GM19023 (cell line): ENCODE measurements at regions not wholly inside any gene's neighbourhood (a gene's known extent, or its start where the extent isn't known, plus 50 kb on each side); places are given as distances from the start of the nearest gene placed in this dataset.
"Not testable (repeated sequence)": the region's sequence is repeated elsewhere in the genome, so short reads cannot be mapped to it uniquely, and the experiment has no call there.

Experiments
- ATAC-seq: cut with Tn5 transposase; IDR thresholded peaks from one replicate; pipeline ENCODE4 v1.9.1; 2021; ENCODE audit warnings: mild to moderate bottlenecking, moderate library complexity; ENCODE audit not compliant: unreplicated experiment

DNA sequence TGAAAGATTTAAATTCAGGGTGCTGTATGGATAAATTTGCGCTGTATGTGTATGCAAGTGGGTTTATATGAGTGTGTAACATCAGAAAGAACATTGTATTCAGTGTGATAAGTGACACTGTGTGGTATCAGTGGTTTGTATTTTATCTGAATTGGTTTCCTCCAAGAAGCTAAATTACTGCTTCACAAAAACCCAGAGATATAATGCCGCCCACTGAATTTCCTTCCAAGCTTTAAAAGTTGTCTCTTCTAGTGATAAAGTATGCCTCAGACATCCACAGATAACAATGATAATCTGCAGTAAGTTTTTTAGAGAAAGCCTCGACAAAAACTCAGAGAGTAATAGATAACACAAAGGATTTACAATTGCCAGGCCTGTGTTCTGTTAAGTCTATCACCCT is 710.6 kb upstream of the HS3ST1 start:
- ATAC-seq, result no peak

DNA sequence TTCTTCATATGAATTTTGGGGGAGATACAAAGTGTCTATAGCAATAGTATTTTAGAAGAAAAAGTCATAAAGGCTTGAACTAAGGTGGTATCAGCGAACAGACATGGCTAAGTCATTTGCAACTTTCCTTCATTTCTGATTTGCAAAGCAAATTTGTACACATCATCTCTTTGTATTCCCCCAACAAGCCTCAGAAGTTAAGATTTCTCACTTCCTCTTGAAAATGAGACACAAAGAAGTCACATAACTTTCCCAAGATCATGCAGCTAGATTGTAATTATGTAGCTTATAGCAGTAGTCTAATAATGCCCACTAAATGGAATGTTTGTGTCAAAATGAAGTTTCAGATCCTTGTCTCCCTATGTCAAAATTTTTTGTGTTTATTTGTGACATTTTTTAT is 709.8 kb upstream of the HS3ST1 start:
- no peak for ATAC-seq

DNA sequence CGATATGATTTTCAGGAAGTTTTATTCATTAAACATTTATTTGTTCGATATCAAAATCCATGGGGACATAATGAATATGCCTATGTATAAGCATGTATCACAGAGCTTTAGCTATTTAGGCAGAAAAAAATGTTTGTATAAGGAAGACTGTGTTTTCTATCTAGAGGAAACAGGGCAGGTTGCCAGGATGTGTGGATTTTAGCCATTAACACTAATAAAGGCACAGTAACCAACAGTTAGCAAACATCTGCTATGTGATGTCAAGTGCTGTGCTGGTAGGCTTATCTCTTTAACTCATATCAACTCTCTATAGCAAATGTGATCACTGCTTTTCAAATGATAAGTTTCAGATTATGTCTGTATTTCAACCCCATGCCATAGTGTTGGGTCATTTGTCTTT is 708.9 kb upstream of the HS3ST1 start:
- no peak for ATAC-seq

DNA sequence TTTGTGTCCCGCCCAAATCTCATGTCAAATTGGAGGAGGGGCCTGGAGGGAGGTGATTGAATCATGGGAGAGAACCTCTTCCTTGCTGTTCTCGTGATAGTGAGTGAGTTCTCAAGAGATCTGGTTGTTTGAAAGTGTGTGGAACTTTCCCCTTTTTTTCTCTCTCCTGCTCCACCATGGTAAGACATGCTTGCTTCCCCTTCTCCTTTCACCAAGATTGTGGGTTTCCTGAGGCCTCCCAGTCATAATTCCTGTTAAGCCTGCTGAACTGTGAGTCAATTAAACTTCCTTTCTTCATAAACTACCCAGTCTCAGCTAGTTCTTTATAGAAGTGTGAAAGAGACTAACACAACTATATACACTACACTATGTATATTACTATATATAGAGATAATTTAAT is 697.8 kb upstream of the HS3ST1 start:
- no peak for ATAC-seq

DNA sequence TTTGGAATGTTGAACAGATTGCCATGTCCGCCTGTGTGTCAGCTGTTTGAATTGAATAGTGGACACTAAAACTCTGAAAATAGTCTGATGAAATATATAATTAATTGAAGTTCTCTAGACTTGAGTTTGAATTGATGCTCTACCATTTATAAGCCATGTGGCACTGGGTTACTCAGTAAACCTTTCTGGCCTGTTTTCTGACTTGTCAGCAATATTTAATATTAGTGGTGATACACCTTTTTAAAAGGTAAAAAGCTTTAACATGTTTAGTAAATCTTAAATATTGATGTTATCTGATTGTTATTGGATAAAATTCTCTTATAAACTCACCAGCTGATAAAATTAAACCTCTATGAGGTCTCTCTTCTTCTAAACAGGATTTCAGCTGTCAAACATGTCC is 695.4 kb upstream of the HS3ST1 start:
- ATAC-seq, result no peak

DNA sequence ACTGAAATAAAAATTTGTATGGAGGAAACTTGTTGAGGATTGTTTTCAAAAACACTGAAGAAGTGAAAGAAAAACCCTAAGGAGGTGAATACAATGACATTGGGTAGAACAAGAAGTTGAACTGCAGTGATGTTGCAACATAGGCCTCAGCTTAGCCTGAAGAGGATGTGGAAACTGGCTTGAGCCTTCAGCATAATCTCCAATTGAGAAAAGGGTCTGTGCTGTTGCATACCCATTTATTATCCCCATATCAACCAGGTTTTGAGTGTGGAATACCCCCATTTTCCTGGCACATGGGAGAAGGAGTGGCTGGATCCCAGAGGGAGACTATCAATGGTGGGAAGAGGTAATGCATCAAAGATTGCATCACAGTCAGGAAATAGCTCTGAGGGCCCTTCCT is 695.0 kb upstream of the HS3ST1 start:
- no peak for ATAC-seq

DNA sequence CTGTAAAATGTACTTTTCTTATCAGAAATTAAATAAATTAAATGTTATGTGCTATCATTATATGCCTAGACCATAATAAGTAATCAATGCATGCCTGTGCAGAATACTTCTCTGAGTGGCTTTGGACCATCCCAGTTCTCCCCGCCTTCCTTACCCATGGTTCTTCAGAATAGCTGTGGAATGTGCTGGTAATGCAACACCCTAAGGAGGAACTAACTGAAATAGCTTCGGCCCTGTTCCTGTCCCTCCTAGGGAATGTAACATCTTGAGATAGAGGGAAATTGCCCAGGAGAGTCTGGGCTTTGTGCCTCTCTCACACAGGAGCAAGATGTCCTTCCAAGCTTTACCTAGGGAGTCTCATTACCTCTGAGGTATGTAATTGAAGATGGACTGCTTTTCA is 693.6 kb upstream of the HS3ST1 start:
- no peak for ATAC-seq

DNA sequence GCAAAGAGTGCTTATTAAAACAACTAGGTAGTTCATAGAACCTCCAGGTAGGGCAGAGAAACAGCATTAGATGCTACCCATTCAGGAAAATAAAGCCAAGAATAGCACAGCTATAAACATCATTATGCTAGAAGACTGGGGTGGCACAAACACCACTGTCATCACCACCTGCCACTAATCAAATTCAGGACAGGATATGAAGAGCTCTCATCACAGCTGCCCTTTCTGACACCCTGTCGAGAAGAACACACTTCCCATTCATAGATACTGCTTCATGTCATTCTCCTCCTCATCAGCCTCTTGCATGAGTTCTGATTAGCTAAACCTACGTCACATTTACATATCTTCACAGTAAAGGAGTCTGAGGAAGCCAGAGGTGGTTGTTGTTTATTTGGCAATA is 692.3 kb upstream of the HS3ST1 start:
- ATAC-seq, result no peak

DNA sequence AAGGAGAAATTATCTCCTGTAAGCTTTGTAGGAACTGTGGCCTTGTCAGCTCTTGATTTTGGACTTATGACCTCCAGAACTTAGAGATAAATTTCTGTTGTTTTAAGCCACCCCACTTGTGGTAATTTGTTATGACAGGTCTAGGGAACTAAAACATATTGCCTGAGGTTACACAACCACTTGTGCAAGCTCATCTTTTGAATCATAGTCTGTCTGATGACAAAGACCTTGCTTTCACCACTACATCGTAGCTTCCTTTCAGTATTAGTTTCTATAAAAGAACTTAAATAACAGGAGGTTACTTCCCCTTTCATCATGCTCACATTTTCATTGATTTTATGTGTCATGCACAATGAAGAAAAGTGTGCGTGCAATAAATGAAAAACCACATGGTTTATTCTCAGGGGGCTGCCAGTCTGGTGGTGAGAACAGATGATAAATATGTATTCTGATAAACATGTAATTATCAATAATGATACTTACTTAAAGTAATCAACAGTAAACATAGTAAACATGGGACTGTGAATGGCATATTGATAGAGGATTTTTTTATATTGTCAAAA is 690.0 kb upstream of the HS3ST1 start:
- ATAC-seq, result peak; percentile 74

DNA sequence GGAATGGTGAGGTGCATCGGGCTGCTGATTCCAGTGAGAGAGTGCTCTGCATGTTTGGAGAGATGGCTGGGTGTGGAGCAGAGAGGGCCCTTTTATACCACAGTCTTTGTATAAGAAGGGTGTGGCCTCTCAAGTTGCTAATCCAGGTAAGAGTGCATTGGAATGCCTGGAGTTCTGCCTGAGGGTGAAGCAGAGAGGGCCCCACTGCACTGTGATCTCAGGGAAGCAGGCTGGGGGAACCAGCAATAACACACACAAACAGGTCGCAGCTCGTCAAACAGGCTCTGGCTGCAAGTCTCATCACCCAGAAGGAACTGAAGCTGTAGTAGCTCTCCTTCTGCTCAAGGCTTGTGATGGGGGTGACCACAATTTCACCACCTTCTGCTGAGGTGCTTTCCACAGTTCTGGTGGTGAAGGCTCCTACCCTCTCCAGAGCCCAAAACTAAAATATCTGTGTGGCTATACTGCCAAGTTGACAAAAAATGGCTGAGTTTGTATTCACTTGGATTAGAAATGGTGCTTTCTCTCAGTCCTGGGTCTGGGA is 687.4 kb upstream of the HS3ST1 start:
- no peak for ATAC-seq

DNA sequence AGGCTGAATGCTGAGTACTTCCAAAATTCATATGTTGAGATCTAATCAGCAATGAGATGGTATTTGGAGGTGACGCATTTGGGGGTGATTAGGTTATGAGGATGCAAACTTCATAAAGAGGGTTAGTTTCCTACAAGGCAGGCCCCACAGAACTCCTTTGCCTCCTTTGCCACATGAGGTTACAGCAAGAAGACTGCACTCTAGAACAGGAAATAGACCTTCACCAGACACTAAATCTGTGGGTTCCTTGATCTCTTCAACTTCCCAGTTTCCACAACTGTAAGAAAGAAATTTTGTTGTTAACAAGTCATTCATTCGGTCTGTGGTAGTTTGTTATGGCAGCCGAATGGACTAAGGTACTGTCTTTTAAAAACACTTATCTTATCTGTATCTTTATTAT is 681.9 kb upstream of the HS3ST1 start:
- ATAC-seq, result no peak

DNA sequence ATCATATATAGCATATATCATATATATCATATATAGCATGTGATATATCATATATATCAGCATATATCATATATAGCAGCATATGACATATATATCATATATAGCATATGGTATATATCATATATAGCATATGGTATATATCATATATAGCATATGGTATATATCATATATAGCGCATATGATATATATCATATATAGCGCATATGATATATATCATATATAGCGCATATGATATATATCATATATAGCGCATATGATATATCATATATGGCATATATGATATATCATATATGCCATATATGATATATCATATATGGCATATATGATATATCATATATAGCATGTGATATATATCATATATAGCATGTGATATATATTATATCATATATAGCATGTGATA is 680.4 kb upstream of the HS3ST1 start:
- not testable (repeated sequence) for ATAC-seq

DNA sequence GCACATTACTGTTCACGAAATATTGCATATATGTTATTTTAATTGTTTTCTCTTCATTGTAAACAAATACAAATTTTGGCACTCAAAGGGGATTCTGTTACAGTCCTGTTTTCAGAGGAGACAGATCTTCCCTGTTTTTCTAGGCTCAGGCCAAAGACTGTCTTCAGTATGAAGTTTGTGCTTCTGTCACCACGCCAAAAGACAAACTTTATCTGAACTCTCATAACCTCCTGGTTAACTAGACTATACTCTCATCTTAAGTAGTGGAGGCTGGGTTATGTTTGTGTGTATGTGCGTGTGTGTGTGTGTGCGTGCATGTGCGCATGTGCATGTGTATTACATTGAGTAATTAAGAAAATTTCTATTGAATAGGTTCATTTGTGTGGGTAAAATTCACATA is 676.8 kb upstream of the HS3ST1 start:
- ATAC-seq, result no peak

DNA sequence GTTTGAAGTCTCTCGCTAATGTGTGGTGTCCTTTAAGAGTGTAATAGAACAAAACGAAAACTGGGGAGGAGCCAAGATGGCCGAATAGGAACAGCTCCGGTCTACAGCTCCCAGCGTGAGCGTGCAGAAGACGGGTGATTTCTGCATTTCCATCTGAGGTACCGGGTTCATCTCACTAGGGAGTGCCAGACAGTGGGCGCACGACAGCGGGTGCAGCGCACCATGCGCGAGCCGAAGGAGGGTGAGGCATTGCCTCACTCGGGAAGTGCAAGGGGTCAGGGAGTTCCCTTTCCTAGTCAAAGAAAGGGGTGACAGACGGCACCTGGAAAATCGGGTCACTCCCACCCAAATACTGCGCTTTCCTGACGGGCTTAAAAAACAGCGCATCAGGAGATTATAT is 661.2 kb upstream of the HS3ST1 start:
- ATAC-seq, result not testable (repeated sequence)

DNA sequence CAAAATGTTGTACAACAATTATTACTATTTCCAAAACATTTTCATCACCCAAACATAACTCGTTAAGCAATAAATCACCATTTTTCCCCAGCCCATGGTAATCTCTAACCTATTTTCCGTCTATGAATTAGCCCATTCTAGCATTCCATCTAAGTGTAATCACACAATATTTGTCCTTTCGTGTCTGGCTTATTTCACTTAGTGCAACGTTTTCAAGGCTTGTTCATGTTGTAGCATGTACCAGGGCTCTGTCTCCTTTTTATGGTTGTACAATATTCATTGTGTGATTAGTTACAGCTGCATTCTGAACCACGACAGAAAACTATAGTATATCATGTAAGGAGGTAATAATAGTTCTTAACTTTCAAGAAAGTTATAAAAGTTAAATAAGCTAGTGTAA is 656.0 kb upstream of the HS3ST1 start:
- ATAC-seq, result no peak

DNA sequence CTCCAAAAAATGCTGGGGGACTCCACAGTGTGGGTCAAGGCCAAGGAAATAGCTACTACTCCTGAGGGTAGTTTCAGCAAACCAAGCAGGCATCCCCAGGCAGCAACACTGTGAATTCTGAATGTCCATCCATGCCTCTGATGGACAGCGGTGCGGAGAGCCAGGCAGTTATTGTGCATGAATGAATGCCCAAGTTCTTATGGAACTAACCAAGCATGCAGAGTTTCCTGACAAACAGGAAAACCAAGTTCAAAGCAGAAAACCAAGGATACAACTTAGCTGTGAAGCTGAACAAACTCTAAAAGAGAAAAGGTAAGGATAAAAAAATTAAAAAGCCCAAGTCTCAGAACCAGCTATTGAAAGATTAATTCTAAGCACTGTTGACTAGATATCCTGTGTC is 642.6 kb upstream of the HS3ST1 start:
- no peak for ATAC-seq

DNA sequence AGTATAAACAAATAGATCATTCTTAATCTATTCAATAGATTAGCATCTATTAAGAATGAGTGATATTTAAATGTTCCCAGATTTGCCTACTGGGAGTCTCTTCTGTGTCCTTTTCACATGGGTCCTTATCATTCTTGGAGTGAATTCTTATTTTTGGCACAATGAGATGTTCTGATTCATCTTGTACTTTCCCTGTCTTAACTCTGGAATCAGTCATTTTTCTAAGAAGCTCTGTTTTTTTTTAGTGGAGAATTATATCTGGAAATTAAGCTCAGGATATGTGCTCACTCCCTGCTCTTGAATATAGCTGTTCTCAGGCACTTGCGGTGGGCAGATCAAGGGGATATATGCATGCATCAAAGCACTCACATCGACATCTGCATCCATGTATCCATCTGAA is 625.3 kb upstream of the HS3ST1 start:
- ATAC-seq, result no peak

DNA sequence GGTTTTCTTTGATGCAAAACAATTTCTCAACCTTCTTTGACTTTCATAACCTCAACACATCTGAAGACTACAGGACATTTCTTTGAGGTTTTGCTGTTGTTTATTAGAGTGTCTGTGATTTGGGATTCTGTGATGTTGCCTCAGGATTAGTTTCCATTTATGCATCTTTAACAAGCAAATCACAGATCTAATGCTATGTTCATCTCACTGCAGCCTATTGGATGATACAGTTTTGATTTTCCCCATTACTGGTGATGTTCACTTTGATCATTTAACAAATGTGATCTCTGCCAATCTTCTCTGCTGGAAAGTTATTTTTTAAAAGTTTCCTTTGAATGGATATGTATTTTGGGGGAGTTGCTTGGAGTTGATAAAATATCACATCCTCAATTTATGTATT is 624.9 kb upstream of the HS3ST1 start:
- ATAC-seq, result no peak

DNA sequence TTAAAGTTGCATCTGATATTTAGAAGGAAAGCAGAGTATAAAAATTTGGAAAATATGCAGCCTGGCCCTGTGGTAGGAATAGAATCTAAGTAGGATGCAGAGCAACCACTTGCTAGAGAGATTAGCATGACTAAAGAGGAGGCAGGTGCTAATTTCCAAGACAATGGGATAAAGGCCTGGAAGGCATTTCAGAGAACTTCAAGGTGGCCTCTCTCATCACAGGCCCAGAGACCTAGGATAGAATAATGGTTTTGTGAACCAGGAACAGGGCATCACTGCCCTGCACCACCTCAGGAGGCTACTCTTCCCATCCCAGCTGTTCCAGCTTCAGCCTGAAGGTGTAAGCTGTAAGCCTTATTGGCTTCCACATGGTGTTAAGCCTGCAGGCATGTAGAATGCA is 621.7 kb upstream of the HS3ST1 start:
- ATAC-seq, result no peak

DNA sequence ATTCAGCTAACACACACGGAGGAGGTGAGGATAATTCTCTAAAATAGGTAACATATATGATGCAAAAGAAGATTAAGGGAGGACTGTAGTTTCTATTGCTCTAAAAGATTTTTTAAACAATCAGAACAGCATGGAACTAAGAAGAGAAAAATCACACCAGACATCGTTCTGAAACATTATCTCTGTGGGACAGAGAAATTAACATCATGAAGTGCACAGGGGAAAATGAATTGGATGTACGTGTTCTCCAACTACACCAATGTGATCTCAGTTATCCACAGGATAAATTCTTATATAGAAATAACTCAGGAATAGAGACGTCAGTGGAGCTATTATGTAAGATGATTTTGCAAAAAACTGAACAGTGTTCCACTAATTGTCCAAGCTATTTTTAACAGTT is 614.1 kb upstream of the HS3ST1 start:
- ATAC-seq, result no peak

DNA sequence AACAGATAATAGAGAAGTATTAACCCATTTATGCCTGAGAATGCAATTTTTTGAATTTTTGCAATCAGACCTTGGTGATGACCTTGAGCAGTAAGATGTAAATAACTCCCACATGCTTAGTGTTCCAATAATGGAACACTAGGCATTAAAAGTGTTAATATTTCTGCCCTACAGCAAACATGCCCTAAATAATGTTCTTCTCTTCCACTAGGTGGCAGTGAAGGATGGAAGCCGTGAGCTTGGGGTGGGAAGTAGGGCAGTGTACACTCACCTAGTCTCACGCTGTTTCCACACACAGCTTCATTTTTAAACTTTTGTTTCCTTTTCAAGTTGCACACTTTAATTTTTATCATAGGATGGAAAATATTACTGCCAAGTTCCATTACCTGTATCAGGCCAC is 613.1 kb upstream of the HS3ST1 start:
- ATAC-seq, result no peak

DNA sequence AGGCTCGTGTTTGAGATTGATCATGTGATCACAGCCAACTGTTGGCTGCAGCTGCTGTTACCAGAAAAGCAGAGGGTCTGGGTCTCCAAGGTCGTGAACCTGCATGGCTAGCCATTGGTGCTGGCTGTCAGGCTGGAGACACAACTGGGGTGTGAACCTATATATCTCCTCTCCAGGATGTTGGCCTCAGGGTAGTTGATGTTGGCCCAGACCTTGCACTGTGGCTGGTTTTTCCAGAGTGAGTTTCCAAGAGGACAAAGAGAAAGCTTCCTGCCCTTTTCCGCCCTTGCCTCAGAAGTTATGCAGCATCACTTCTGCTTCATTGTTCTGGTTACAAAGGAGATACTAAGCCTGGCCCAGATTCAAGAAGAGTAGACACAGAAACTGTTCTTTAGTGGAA is 607.8 kb upstream of the HS3ST1 start:
- ATAC-seq, result no peak

DNA sequence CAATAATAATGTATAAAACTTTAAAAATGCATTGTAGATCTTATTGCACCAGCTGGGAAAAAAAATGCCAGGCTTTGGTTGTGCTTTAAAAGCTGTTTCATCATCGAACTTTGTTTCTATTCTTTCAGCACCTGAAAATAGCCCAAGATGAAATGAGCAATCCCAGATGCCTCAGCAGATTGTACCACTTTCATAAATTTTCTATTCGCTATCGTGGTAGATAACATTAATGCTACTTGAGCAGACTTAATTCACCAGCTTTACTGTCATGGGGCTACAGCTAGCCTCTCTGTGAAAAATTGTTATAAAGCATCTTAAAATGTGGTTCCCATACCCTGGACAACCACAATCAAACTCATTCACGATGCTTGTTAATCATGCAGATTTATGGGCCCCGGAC is 599.6 kb upstream of the HS3ST1 start:
- ATAC-seq, result no peak

DNA sequence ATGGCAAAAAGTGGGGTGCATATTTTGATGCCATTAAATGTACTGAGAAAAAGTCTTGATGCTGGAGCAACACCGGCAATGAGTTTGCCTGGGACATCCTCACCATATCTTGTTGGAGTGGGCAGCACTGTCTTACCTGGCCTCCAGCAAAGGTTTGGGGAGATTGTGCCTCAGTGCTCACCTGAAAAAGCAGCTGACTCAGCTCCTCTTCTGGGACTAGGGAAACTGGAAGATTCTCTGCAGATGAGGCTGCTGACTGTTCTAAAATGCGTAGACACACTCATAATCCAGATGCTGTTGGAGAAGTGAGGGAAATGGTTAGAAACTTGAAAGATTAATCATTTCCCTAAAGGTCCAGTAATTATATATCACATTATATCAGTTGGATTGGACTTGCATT is 593.7 kb upstream of the HS3ST1 start:
- no peak for ATAC-seq
